Progenitor cell of endocrine pancreas (in vitro differentiated cells): ENCODE measurements at regions not wholly inside any gene's neighbourhood (a gene's known extent, or its start where the extent isn't known, plus 50 kb on each side); places are given as distances from the start of the nearest gene placed in this dataset.

Experiments used
- DNase-seq: peaks from one replicate; pipeline ENCODE4 v3.0.0; 2021; ENCODE audit warnings: low spot score; ENCODE audit not compliant: unreplicated experiment
- H3K27ac Mint-ChIP-seq: 2 replicates; pipeline ENCODE4 v1.8.0; 2021; ENCODE audit warnings: mild to moderate bottlenecking, moderate library complexity, mixed read lengths
- H3K27me3 Mint-ChIP-seq: 2 replicates; pipeline ENCODE4 v1.8.0; 2021; ENCODE audit warnings: mixed read lengths
- H3K36me3 Mint-ChIP-seq: 2 replicates; pipeline ENCODE4 v1.8.0; 2022; ENCODE audit warnings: mixed read lengths; ENCODE audit not compliant: insufficient read depth
- H3K4me1 Mint-ChIP-seq: 2 replicates; pipeline ENCODE4 v1.8.0; 2021; ENCODE audit warnings: low read depth, mixed read lengths
- H3K4me3 Mint-ChIP-seq: 2 replicates; pipeline ENCODE4 v1.8.0; 2021; ENCODE audit warnings: low read depth, mild to moderate bottlenecking, moderate library complexity, mixed read lengths
- H3K9me3 Mint-ChIP-seq: 2 replicates; pipeline ENCODE4 v1.8.0; 2021; ENCODE audit warnings: low read depth, mixed read lengths
- TF ChIP-seq, protein P1 (sequence below): fragments of 200-600 bp; sonication (generic); IDR thresholded peaks from one replicate; pipeline ENCODE4 v1.5.0; 2021; ENCODE audit warnings: antibody characterized with exemption, mild to moderate bottlenecking; ENCODE audit not compliant: unreplicated experiment

DNA sequence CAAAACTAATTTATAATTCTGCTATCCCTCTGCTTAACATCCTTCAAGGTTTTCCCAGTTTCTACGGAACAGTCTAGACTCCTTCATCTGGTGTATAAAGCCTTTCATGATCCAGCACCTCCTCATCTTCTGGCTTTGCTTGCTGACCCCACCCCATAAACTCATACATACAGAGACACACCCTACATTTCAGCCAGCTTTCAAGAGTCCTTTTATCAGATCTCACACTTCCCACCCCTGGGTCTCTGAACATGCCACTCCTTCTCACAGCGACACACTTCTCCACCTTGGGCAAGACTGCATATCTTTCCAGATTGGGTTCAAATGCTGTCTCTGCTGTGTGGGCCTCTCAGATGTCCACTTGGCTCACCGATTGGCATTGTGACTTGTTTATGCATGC lies 166.8 kb upstream of the LPP start:
- Mint-ChIP-seq H3K27ac (no peak overlapping the region), H3K36me3 (no peaks in the 10 kb centered on the region), H3K4me1 (peaks cover 12% of the 10 kb centered on the region), H3K27me3 (peaks cover 15% of the 10 kb centered on the region), H3K4me3 (no peak overlapping the region), H3K9me3 (no peaks in the 10 kb centered on the region)
- TF ChIP-seq, protein P1, sequence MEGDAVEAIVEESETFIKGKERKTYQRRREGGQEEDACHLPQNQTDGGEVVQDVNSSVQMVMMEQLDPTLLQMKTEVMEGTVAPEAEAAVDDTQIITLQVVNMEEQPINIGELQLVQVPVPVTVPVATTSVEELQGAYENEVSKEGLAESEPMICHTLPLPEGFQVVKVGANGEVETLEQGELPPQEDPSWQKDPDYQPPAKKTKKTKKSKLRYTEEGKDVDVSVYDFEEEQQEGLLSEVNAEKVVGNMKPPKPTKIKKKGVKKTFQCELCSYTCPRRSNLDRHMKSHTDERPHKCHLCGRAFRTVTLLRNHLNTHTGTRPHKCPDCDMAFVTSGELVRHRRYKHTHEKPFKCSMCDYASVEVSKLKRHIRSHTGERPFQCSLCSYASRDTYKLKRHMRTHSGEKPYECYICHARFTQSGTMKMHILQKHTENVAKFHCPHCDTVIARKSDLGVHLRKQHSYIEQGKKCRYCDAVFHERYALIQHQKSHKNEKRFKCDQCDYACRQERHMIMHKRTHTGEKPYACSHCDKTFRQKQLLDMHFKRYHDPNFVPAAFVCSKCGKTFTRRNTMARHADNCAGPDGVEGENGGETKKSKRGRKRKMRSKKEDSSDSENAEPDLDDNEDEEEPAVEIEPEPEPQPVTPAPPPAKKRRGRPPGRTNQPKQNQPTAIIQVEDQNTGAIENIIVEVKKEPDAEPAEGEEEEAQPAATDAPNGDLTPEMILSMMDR, result no peak
- DNase-seq, result no peak

DNA sequence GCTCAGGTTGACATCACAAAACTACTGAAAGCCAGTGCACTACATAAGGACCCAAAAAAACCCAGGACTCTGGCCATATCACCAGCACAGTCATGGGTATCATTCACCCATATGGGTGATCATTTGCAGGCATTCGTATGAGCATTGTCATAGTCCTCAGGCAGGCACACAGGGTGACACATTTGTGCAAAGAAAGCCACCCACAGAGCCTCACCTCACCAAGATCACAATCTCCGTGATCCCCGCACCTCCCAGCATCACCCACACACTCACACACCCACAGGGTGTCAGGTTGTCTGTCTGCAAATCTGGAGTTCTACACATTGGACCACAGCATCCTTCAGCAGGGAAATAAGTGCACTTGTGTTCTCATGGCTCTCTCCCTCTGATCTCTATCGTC lies 166.0 kb upstream of the LPP start:
- H3K4me1 Mint-ChIP-seq, result peaks cover 12% of the 10 kb centered on the region
- DNase-seq, result no peak
- H3K36me3 Mint-ChIP-seq, result no peaks in the 10 kb centered on the region
- TF ChIP-seq, protein P1, result no peak
- peaks cover 15% of the 10 kb centered on the region for H3K27me3 Mint-ChIP-seq
- H3K27ac Mint-ChIP-seq, result no peak overlapping the region
- no peak overlapping the region for H3K4me3 Mint-ChIP-seq
- no peaks in the 10 kb centered on the region for H3K9me3 Mint-ChIP-seq

DNA sequence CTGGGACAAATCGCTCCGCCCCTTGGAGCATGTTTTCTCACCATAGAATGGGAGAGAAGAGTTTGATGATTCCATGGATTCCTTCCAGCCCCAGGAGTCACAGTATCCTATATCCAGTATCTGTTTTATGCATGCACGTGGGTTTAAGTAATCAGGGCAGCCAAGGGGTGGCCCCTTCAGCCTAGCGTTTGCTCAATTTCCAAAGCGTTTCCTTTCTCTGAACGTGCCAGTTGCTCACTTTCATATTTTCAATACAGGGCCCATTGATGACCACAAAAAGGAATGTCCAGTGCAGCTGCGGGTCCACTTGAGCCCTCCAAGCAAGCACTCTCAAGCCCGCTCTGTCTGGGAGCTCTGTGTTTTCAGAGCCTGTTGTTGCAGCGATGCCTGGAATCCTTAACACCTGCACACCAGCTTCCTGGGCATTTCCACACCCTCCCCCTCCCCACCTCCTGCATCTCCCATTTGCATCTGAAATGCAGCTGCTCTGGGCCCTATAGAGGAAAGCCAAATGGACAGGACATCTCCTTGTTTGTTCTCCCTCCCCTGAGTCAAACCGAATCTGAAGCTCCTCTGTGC lies 164.3 kb upstream of the LPP start:
- Mint-ChIP-seq H3K36me3 (no peaks in the 10 kb centered on the region), H3K4me1 (peaks cover 12% of the 10 kb centered on the region), H3K9me3 (no peaks in the 10 kb centered on the region), H3K4me3 (no peak overlapping the region), H3K27ac (peak overlapping the region; percentile 51), H3K27me3 (peaks cover 15% of the 10 kb centered on the region)
- TF ChIP-seq, protein P1, result no peak
- no peak for DNase-seq

DNA sequence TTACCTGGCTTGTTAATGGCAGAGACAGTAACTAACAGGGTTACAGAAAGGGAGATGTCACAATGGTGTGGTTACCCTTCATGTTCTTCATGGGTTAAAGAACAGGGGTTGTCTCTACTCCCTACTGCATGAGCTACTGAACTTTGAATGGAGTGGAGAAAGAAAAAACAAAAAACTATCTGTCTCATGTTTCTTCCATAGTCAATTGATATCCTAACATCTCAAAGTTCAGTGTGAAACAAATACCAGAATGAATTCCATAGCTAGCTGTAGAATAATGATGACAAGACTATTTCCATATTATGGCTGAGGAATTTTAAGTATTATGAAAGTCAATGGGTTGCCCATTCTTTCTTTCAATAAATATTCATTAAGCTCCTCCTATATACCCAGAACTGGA lies 161.3 kb upstream of the LPP start:
- Mint-ChIP-seq H3K4me1 (peaks cover 12% of the 10 kb centered on the region), H3K27me3 (peaks cover 21% of the 10 kb centered on the region), H3K27ac (no peak overlapping the region), H3K9me3 (no peaks in the 10 kb centered on the region), H3K36me3 (no peaks in the 10 kb centered on the region), H3K4me3 (no peak overlapping the region)
- DNase-seq, result no peak
- TF ChIP-seq, protein P1, result no peak

DNA sequence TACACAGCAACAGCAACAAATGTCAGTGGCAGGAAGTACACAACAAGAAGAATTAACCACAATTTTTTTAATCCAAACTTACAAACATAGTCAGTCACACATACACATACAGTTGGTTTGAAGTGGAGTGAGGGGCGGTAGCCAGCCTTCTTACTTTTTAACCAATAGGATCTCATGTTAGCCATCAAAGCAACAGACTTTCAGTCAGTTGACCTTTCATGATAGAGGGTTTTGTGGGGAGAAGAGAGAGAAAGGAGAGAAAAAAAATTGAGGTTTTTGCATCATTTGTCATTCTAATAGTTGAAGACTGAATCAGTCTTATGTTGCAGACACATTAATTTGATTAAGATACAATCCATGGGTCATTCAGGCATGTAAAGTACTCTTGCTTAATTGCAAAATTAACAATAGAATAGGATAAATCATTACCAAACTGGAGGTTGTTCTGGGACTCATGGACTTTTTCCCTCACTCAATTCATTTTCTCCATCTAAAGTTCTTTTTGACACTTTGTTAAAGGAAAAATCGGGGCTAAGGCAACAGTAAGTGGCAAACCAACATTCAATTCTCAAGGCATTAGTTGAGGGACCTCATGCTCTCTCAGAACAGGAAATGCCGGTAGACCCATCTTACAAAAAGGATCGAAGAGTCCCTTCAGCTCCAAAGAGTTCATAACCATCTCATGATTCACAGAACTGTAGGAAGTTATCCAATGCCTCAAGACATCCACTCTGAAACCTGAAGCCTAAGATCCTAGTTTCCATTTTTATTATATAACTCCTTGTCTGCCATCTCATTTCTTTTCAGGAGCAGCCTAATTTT lies 159.5 kb upstream of the LPP start:
- Mint-ChIP-seq H3K4me3 (no peak overlapping the region), H3K27ac (no peak overlapping the region), H3K36me3 (no peaks in the 10 kb centered on the region), H3K4me1 (peaks cover 14% of the 10 kb centered on the region), H3K9me3 (no peaks in the 10 kb centered on the region), H3K27me3 (peaks cover 31% of the 10 kb centered on the region)
- TF ChIP-seq, protein P1, result no peak
- no peak for DNase-seq
